IMR-90 (cell line): ENCODE measurements at regions not wholly inside any gene's neighbourhood (a gene's known extent, or its start where the extent isn't known, plus 50 kb on each side); places are given as distances from the start of the nearest gene placed in this dataset.

ENCODE experiments used
- ATAC-seq: fragments of 200-7000 bp; cut with Tn5 transposase; 2 replicates; pipeline ENCODE4 v1.9.1; 2020; ENCODE audit warnings: low read depth, mild to moderate bottlenecking, moderate library complexity
- BruUV-seq: library from RNA; stranded (reverse); fragments of 400-500 nt; replicated peaks from 2 replicates; lab custom pipeline; 2021; lab: Mats Ljungman, UMichigan
- CTCF ChIA-PET: fragments of 300-600 bp; formaldehyde crosslinking; extraction: SDS; loops from one replicate; lab custom pipeline; 2021; ENCODE audit warnings: antibody characterized with exemption; lab: Yijun Ruan, JAX
- POLR2A ChIA-PET: fragments of 300-600 bp; sonication (Branson Sonifier 250); formaldehyde crosslinking; loops from one replicate; lab custom pipeline; 2022; ENCODE audit warnings: antibody characterized with exemption; ENCODE audit not compliant: unreplicated experiment; lab: Charles Lee
- DNase-seq: peaks from one replicate; pipeline ENCODE4 v3.0.0; 2013
- H2AFZ ChIP-seq: replicated peaks from 2 replicates; pipeline ENCODE3; 2013; ENCODE audit warnings: low read length, mild to moderate bottlenecking; ENCODE audit not compliant: poor library complexity
- H2AK5ac ChIP-seq: 2 replicates; pipeline ENCODE4 v1.6.1; 2013; ENCODE audit warnings: low read depth, low read length, inconsistent platforms
- H2AK9ac ChIP-seq: replicated peaks from 2 replicates; pipeline ENCODE3; 2013; ENCODE audit warnings: mild to moderate bottlenecking, low read depth, low read length, moderate library complexity; ENCODE audit not compliant: poor library complexity
- H2BK120ac ChIP-seq: 2 replicates; pipeline ENCODE4 v1.6.1; 2013; ENCODE audit warnings: low read depth, low read length, inconsistent platforms
- H2BK15ac ChIP-seq: 3 replicates; pipeline ENCODE4 v1.6.1; 2013; ENCODE audit warnings: low read depth, low read length, inconsistent platforms
- H2BK20ac ChIP-seq: 2 replicates; pipeline ENCODE4 v1.6.1; 2013; ENCODE audit warnings: low read depth, mild to moderate bottlenecking, inconsistent platforms, low read length, moderate library complexity
- H2BK5ac ChIP-seq: 2 replicates; pipeline ENCODE4 v1.6.1; 2013; ENCODE audit warnings: mild to moderate bottlenecking, low read depth, low read length, inconsistent platforms; ENCODE audit not compliant: poor library complexity, severe bottlenecking
- H3K14ac ChIP-seq: replicated peaks from 2 replicates; pipeline ENCODE4 v1.6.1; 2013; ENCODE audit warnings: low read depth, low read length, inconsistent platforms
- H3K18ac ChIP-seq: 2 replicates; pipeline ENCODE4 v1.6.1; 2013; ENCODE audit warnings: low read depth, low read length, control low read depth
- H3K23ac ChIP-seq: 2 replicates; pipeline ENCODE4 v1.6.1; 2013; ENCODE audit warnings: low read depth, low read length, inconsistent platforms
- H3K27ac ChIP-seq: 2 replicates; pipeline ENCODE4 v1.5.1; 2013; ENCODE audit warnings: mild to moderate bottlenecking, control low read depth, low read length; ENCODE audit not compliant: insufficient read depth
- H3K27me3 ChIP-seq: 2 replicates; pipeline ENCODE4 v1.6.1; 2013; ENCODE audit warnings: low read length; ENCODE audit not compliant: control insufficient read depth, insufficient read depth
- H3K36me3 ChIP-seq: 2 replicates; pipeline ENCODE4 v1.6.1; 2013; ENCODE audit warnings: low read length, mixed read lengths; ENCODE audit not compliant: control insufficient read depth, insufficient read depth
- H3K4ac ChIP-seq: 2 replicates; pipeline ENCODE4 v1.6.1; 2013; ENCODE audit warnings: low read depth, low read length, inconsistent platforms
- H3K4me1 ChIP-seq: 2 replicates; pipeline ENCODE4 v1.6.1; 2013; ENCODE audit warnings: low read length, mixed read lengths; ENCODE audit not compliant: control insufficient read depth, insufficient read depth
- H3K4me2 ChIP-seq: 2 replicates; pipeline ENCODE4 v1.6.1; 2013; ENCODE audit warnings: low read depth, mild to moderate bottlenecking, control low read depth, low read length, moderate library complexity
- H3K4me3 ChIP-seq: 2 replicates; pipeline ENCODE4 v1.5.1; 2013; ENCODE audit warnings: low read depth, mild to moderate bottlenecking, control low read depth, low read length, moderate library complexity; ENCODE audit not compliant: insufficient read depth
- H3K56ac ChIP-seq: 2 replicates; pipeline ENCODE4 v1.6.1; 2013; ENCODE audit warnings: low read length, inconsistent platforms; ENCODE audit not compliant: insufficient read depth; ENCODE audit errors: extremely low read depth
- H3K79me1 ChIP-seq, 2 experiments: 2 replicates each; pipeline ENCODE4 v1.6.1; 2013; ENCODE audit warnings: low read length in 2 of 2, inconsistent platforms in 1 of 2, low read depth in 1 of 2
- H3K9ac ChIP-seq: 2 replicates; pipeline ENCODE4 v1.6.1; 2013; ENCODE audit warnings: low read depth, low read length, control low read depth
- H3K9me1 ChIP-seq: 2 replicates; pipeline ENCODE4 v1.6.1; 2013; ENCODE audit warnings: low read length, inconsistent platforms; ENCODE audit not compliant: insufficient read depth
- H3K9me3 ChIP-seq: 2 replicates; pipeline ENCODE4 v1.6.1; 2013; ENCODE audit warnings: low read length; ENCODE audit not compliant: control insufficient read depth, insufficient read depth
- H4K20me1 ChIP-seq: 2 replicates; pipeline ENCODE4 v1.6.1; 2013; ENCODE audit warnings: low read length, inconsistent platforms; ENCODE audit not compliant: insufficient read depth
- H4K5ac ChIP-seq: 2 replicates; pipeline ENCODE4 v1.6.1; 2013; ENCODE audit warnings: mild to moderate bottlenecking, low read depth, low read length, control low read depth
- H4K8ac ChIP-seq, 2 experiments: 2 replicates each; pipeline ENCODE4 v1.6.1; 2013; ENCODE audit warnings: low read depth in 2 of 2, low read length in 2 of 2, control low read depth in 1 of 2, inconsistent platforms in 1 of 2
- H4K91ac ChIP-seq: 2 replicates; pipeline ENCODE4 v1.6.1; 2013; ENCODE audit warnings: low read depth, low read length, inconsistent platforms; ENCODE audit not compliant: insufficient read depth
- BHLHE40 ChIP-seq: fragments of 150-350 bp; IDR thresholded peaks from 2 replicates; pipeline ENCODE4 v1.6.1; 2016; ENCODE audit warnings: mild to moderate bottlenecking, low read depth, low read length
- CEBPB ChIP-seq: IDR thresholded peaks from 2 replicates; pipeline ENCODE4 v1.6.1; 2012; ENCODE audit warnings: low read depth, low read length, improper control_type of control experiment
- CHD1 ChIP-seq: IDR thresholded peaks from 2 replicates; pipeline ENCODE4 v1.6.1; 2012; ENCODE audit warnings: low read depth, low read length, improper control_type of control experiment
- CTCF ChIP-seq: conservative IDR thresholded peaks from 2 replicates; pipeline ENCODE4 v1.5.1; 2012; ENCODE audit warnings: mild to moderate bottlenecking, low read depth, low read length, improper control_type of control experiment
- ELK1 ChIP-seq: fragments of 150-350 bp; IDR thresholded peaks from 2 replicates; pipeline ENCODE4 v1.6.1; 2016; ENCODE audit warnings: low read depth, mild to moderate bottlenecking, low read length, moderate library complexity, borderline replicate concordance
- FOS ChIP-seq: fragments of 150-350 bp; IDR thresholded peaks from 2 replicates; pipeline ENCODE4 v1.6.1; 2016; ENCODE audit warnings: low read depth, low read length
- MAFK ChIP-seq: IDR thresholded peaks from 2 replicates; pipeline ENCODE4 v1.6.1; 2012; ENCODE audit warnings: low read depth, low read length, improper control_type of control experiment
- MAZ ChIP-seq: IDR thresholded peaks from 2 replicates; pipeline ENCODE4 v1.6.1; 2012; ENCODE audit warnings: low read depth, mild to moderate bottlenecking, low read length, improper control_type of control experiment, moderate library complexity, borderline replicate concordance
- MXI1 ChIP-seq: IDR thresholded peaks from 2 replicates; pipeline ENCODE4 v1.6.1; 2012; ENCODE audit warnings: low read depth, mild to moderate bottlenecking, low read length, moderate library complexity, borderline replicate concordance
- NFE2L2 ChIP-seq: fragments of 150-350 bp; IDR thresholded peaks from 2 replicates; pipeline ENCODE4 v1.6.1; 2016; ENCODE audit warnings: low read depth, mild to moderate bottlenecking, low read length
- POLR2A ChIP-seq: IDR thresholded peaks from 2 replicates; pipeline ENCODE4 v1.6.1; 2012; ENCODE audit warnings: mild to moderate bottlenecking, low read depth, low read length
- RAD21 ChIP-seq: IDR thresholded peaks from 2 replicates; pipeline ENCODE4 v1.6.1; 2012; ENCODE audit warnings: low read length, improper control_type of control experiment
- RCOR1 ChIP-seq: IDR thresholded peaks from 2 replicates; pipeline ENCODE4 v1.6.1; 2012; ENCODE audit warnings: mild to moderate bottlenecking, low read length, improper control_type of control experiment; ENCODE audit not compliant: insufficient replicate concordance
- RFX5 ChIP-seq: IDR thresholded peaks from 2 replicates; pipeline ENCODE4 v1.8.0; 2012; ENCODE audit warnings: low read depth, mild to moderate bottlenecking, low read length, moderate library complexity
- SMC3 ChIP-seq: fragments of 150-350 bp; IDR thresholded peaks from 2 replicates; pipeline ENCODE4 v1.6.1; 2016; ENCODE audit warnings: low read depth, mild to moderate bottlenecking, antibody characterized with exemption, low read length, moderate library complexity
- USF2 ChIP-seq: fragments of 150-350 bp; IDR thresholded peaks from 2 replicates; pipeline ENCODE4 v1.6.1; 2017; ENCODE audit warnings: mild to moderate bottlenecking, antibody characterized with exemption, low read length, low read depth
- WGBS, 2 experiments: methylation state at CpG; one replicate each; pipeline versions ENCODE4 v1.1.5 to v1.1.7; 2013; ENCODE audit warnings: missing lambda C conversion rate in 2 of 2; ENCODE audit not compliant: insufficient read length in 1 of 2; ENCODE audit errors: extremely low coverage in 2 of 2; 5-methylcytosine and 5-hydroxymethylcytosine counted together
- dilution Hi-C: fragments of 300-500 bp; cut with HindIII; formaldehyde crosslinking; loops from one replicate; pipeline ENCODE4 v1.14.3; 2018; ENCODE audit warnings: low sequenced_read_pairs; ENCODE audit not compliant: unreplicated experiment
- in situ Hi-C: fragments of 300-500 bp; cut with MboI; formaldehyde crosslinking; loops from 3 replicates; pipeline ENCODE4 v1.14.3; 2019; ENCODE audit warnings: low sequenced_read_pairs, inconsistent platforms, mixed read lengths
- intact Hi-C: fragments of 100-400 bp; cut with micrococcal nuclease; formaldehyde crosslinking; loops from 2 replicates; pipeline ENCODE4 v1.10.0; 2022

- Histone ChIP-seq H3K23ac (no peak overlapping the region), H3K4me2 (no peak overlapping the region), H2AFZ (no peak overlapping the region), H2BK20ac (no peak overlapping the region), H3K36me3 (no peaks in the 10 kb centered on the region), H4K8ac (no peak overlapping the region), H3K4me1 (peaks cover 2% of the 10 kb centered on the region; the same call in 1 of the 2 replicates), H3K9me1 (no peaks in the 10 kb centered on the region; the same call in 1 of the 2 replicates), H3K9ac (no peak overlapping the region), H2AK9ac (no peak overlapping the region), H2AK5ac (no peak overlapping the region), H3K56ac (no peak overlapping the region), H3K18ac (no peak overlapping the region), H4K5ac (no peak overlapping the region), H2BK15ac (no peak overlapping the region), H3K9me3 (no peaks in the 10 kb centered on the region), H2BK5ac (no peak overlapping the region), H2BK120ac (no peak overlapping the region), H4K91ac (no peak overlapping the region), H3K14ac (no peak overlapping the region), H3K4ac (no peak overlapping the region), H3K27me3 (peaks cover 3% of the 10 kb centered on the region; the same call in 1 of the 2 replicates), H3K79me1 (no peaks in the 10 kb centered on the region), H4K20me1 (no peaks in the 10 kb centered on the region), H3K4me3 (no peak overlapping the region), H3K27ac (no peak overlapping the region)
- in situ Hi-C loops (no loop called here), dilution Hi-C loops (no loop called here), intact Hi-C loops (no loop called here)
- DNase-seq (no peak), ATAC-seq (no peak)
- TF ChIP-seq SMC3 (no peak), BHLHE40 (no peak), POLR2A (no peak), FOS (no peak), MAFK (no peak), RFX5 (no peak), CHD1 (no peak), ELK1 (no peak), MXI1 (no peak), MAZ (no peak), USF2 (no peak), CTCF (no peak), RAD21 (no peak), RCOR1 (no peak), NFE2L2 (no peak), CEBPB (no peak)
- no CpG with 5 or more reads among the region's 1 CpG for WGBS, 2 experiments
- CTCF ChIA-PET, result interaction anchor here (0.6 kb wide), 1 partner anchor 835 kb away, joined by 4 read pairs; no protein-coding TSS in a partner anchor
- BruUV-seq, result no TSS peak
- POLR2A ChIA-PET, result no interaction called here
Measured at GRCh38 chrX:13906093-13906492, 89.2 kb upstream of the GPM6B start.
